ENCODE measurements at regions not wholly inside any gene's neighbourhood (a gene's known extent, or its start where the extent isn't known, plus 50 kb on each side); places are given as distances from the start of the nearest gene placed in this dataset.

- DNase-seq = no peak
These were observed 243.8 kb downstream of the RPS24 start for GRCh38 chr10:78277314-78278057.

DNA sequence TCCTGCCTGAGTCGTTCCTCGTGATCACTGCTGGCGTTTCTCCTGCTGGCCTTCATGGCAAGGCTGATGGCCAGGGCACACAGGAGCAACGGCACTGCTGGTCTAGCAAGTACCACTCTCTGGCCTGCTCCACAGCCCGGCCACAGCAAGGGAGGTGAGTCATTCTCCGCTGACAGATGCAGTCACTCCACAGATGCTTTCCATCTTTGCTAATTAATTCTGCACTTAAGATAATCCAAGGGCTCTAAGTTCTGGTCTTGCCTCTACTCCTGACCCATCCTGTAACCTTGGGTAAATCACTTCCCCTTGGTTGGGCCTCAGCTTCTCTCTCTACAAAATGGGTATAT lies 244.4 kb downstream of the RPS24 start:
- no peak for DNase-seq

DNA sequence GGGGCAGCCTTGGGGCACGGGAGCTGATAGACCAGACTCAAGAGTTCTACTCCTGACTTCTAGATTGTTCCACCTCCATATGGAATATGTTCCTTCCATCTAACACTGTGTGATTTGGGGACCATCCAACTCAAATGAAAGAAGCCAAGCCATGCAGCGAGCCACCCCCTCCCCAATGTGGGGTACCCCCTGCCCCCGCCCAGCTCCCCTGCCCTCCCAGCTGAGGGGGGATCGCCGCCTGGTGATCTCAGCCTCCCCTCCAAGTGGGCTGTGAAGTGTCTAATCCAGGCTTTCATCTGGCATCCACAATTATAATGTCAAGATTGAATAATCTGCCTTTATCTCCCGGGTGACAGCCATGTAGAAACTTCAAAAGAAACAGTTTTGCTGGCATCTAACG lies 246.1 kb downstream of the RPS24 start:
- DNase-seq = no peak

- no peak for DNase-seq
These were observed 246.9 kb downstream of the RPS24 start for GRCh38 chr10:78280604-78281003.

DNA sequence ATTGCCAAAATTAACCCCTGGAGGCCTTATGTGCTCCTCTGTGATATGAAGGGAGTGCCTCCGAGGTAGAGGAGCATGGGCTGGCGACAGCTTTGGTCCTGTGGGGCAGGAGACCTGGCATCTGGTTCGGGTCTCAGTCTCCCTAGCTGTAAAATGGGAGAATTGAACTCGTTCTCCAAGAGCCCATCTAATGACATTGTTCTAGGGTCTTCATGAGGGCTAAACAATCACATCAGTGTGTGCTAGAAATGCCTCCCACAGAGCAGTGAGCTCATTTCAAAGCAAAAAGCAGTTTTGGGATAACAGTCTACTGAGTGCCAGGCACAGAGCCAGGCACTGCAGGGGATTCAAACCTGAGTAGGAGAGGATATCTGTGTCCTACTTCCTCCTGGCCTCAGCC lies 248.0 kb downstream of the RPS24 start:
- no peak for DNase-seq

DNA sequence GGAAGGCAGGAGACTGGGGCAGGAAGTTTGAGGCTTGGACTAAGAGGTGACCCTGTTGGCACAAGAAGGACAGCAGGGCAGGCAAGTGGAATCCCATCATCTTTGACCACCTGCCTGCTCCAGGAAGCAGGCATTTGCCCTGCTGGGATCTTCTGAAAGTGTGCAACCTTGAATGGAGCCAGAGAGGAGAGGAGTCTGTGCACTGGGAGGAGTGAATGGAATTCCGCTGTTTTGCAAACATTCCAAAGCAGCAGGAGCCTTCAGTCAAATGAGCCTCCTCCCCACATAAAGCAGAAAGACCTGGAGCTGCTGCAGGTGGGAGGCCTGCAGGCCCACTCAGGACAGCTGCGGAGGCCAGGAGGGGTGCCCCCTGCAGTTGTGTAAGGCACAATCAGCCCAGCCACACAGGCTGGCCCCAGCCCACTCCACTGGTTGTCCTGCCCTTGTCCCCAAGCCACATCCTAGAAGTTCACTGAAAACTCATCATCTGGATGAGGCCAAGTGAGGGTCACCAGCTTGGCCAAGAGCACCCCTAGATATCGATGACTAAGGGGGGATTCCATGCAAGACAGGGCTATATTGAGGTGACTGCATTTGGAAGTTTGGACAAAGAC lies 249.5 kb downstream of the RPS24 start:
- no peak for DNase-seq

- no peak for DNase-seq
These were observed 250.7 kb downstream of the RPS24 start for GRCh38 chr10:78284381-78284780.

DNA sequence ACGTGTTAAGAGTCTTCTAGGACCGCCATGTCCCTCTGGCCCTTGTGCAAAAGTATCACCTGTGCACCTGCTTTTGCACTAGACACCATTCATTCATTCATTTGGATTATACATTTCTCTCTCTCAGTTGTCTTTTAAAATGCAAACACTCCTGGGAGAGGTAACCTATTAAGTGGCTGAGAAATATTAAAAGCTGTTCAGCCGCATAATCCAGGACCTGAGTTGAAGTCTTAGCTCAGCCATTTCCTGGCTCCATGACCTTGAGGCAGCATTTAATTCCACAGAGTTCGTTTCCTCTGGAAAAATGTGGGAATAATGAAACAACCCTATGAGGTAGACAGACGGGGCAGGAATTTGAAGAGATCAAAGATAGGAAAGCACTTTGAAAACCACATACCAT lies 251.6 kb downstream of the RPS24 start:
- no peak for DNase-seq

GRCh38 chr10:78286186-78286585 lies 252.5 kb downstream of the RPS24 start:
- no peak for DNase-seq

DNA sequence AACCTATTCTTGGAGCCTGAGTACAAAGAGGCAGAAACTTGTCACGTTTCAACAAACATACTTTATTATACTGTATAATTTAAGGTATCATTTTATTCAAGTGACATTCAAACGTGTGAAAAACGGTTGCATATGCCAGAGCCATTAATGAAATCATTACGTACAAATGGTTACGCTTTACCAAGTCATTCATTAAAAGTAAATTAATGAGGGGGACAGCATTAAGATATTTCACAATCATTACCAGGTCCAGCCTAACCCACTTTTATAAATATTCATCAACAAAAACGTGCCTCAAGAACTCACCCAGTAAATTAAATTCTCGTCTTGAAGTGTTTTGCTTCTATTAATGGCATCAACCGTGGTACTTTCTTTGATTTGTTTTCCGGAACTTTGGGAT lies 253.0 kb downstream of the RPS24 start:
- no peak for DNase-seq

DNA sequence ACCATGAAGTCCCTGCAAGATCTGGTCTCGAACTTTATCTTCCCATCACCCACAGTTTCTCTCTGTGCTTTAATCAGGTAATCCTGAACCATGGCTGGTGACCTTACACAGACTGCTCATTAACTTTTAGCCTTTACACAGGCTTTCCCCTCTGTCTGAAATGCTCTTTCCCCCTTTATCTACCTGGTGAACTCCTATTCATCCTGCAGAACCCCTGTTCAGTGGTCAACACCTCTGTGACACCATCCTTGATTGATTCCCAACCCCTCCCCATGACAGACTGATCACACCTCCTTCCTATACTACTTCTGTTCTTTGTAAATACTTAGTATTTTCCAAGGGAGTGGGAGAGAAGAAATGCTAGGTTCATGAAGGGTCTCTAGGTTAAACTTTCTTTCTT lies 254.0 kb downstream of the RPS24 start:
- DNase-seq = no peak

DNA sequence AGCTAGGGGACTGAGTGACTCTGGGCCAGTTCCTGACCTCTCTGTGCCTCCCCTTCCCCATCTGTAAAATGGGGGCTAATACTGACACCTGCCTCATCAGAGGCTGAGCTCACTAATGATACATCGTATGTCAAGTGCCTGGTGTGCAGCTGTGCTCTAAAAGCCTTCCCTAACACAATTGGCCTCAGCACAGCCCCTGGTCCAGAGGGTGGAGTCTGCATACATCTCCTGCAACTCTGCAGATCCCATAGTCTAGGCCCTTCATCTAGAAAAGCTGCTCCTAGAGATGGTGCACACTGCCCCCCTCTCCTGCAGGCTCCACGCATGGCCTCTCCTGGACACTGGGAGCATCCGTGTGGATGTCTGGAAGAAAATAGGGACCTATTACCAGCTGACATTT lies 255.0 kb downstream of the RPS24 start:
- DNase-seq = no peak

DNA sequence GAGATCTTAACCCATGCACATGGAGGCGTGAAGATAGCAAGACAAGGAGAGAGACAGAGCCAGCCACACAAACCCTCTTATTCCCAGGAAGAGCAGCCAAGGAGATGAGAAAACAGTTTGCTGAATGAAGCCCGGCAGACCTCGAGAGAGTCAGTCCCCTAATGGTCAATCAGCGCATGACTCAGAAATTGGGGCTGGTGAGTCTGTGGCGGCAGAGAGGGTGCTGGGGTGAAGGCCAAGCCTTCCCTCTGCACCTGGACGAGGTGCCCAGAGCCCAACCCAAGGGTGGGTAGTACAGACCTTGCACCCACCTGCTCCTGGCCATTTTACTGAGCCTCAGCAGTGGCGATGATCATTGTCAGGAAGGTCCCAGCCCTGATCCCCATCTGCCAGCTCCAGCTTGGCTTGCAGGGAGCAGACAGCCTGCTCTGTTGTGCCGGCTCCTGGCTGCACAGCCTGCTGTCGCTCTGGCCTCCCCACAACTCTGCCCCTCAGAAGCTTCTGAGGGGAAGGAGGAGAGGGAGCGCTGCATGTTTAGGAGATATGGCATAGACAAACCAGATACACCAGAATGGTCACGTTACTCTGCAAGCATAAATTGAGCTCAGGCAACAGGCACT lies 256.6 kb downstream of the RPS24 start:
- DNase-seq = no peak

GRCh38 chr10:78291722-78292121 lies 258.1 kb downstream of the RPS24 start:
- no peak for DNase-seq

DNA sequence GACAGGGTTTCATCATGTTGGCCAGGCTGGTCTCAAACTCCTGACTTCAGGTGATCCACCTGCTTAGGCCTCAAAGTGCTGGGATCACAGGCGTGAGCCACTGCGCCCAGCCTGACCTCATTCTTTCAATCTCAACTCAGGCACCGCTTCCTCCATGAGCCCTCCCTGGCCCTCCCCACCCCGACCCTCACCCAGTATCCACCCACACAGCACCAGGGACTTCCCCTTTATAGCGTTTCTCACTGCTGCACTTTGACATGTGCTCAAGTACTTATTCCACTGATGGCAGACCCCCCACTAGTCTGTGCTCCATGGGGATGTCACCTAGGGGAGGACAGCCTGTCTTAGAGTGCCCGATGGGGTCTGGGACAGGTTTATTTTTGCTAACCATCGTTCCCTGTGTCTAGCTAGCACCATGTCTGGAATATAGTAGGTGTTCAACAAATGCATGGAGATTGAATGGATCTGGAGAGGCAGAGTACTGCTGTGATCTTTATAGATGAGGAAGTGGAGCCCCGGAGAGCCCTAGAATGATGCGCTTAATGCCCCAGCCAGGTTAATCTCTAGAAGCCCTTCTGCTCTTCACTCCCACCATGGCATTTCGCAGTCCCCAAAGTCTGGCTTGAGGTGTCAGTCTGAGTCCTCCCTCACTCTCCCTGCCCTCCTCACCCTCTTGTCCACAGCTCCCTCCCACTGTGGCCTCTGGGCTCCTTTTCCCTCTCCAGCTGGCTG lies 258.8 kb downstream of the RPS24 start:
- DNase-seq = no peak

DNA sequence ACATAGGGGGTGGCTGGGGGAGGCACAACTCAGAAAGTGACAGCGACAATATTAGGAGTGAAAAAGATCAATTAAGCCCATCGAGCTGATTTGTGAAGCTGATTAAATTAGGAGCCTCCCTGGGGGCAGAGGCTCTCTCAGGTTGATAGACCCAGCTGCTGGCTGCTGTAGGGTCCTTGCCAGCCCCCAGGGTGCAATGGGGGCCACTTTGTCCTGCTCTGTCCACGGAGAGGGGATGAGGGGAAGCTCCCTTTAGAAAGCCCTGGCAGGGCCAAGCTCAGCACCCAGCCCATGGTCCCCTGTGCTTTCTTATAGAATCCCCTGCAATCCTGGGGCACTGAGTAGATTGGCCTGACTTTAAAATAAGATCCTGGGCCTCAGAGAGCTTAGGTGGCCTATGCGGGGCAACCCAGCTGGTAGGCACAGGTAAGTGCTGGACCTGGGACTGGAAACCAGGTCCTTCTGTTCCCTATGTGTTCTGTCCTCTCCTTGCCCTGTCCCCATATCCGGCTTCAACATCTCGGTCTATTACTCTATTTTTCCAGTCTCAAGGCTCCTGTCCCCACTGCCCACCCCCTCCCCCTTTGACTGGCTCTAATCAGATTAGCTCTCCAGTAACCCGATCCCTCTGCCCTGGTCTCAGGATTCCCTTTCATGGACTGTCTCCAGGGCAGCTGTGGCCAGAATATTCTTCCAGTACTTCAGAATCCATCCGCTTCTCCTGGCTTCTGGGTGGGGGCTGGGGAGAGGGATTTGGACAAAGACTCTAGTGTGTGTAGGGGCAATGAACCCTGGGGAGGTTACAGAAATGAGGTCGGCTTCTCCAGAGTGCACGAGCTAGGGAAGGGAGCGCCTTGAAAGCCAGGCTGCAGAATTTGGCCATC lies 259.6 kb downstream of the RPS24 start:
- no peak for DNase-seq

DNA sequence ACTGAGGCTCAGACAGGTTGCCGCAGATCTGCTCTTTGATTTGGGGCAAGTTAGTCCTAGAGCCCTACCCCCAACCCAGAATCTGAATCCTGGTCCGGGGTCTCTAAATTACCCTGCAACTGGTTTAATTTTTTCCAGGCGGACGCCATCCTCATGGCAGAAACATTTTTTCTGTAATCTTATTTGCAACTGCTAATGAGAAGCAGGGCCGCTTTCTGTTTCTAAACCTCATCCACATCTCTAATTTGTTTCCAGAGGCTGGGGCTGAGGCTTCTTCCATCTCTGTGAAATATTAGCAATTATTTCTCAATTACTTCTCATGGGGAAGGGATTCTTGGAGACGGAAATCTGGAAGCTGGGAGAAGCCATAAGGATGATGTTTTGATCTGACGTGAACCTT lies 261.6 kb downstream of the RPS24 start:
- DNase-seq = no peak

- DNase-seq = no peak
These were observed 263.1 kb downstream of the RPS24 start for GRCh38 chr10:78296785-78297184.

DNA sequence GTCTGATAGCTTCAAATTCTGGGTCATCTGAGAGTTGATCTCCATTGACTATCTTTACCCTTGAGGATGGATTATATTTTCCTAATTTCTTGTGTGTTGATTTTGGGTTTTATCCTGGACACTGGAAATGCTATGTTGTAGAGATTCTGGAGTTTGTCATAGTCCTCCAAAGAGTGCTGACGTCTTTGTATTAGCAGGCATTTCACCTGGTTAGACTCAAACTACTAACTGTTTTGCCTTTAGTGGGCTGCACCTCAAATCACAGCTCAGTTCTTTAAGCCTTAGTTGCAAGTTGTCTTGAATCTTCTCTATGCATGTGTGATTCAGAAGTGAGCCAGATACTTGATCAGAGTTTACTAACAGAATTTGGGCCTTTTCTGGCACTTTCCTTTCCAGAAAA lies 264.3 kb downstream of the RPS24 start:
- DNase-seq = no peak

DNA sequence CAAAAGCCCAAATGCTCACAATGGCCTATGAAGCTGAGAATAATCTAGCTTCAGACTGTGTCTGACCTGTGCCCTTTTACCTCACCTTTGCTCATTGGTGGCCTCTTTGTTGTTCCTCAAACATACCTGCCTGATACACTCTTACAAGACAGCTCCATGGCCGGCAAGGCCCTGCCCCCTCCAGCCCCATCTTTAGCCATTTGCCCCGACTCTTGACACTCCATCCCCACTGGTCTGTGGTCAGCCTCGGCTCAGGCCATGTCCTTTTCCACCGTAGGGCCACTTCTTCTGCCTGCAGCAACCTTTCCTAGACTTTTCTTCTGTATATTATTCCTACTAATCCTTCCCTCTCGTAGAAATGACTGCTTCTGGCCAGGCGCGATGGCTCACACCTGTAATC lies 265.2 kb downstream of the RPS24 start:
- DNase-seq = no peak

GRCh38 chr10:78299851-78300468 lies 266.3 kb downstream of the RPS24 start:
- no peak for DNase-seq

- no peak for DNase-seq
These were observed 266.9 kb downstream of the RPS24 start for GRCh38 chr10:78300526-78300925.
